ENCODE measurements at regions not wholly inside any gene's neighbourhood (a gene's known extent, or its start where the extent isn't known, plus 50 kb on each side); places are given as distances from the start of the nearest gene placed in this dataset.

- Histone ChIP-seq H3K4me3 (ENCODE audit: low read length) (no peak overlapping the region), H4K20me1 (ENCODE audit: insufficient read depth, low read length) (no peaks in the 10 kb centered on the region), H3K36me3 (replicated peaks; ENCODE audit: low read depth, low read length) (no peaks in the 10 kb centered on the region), H2AFZ (ENCODE audit: low read depth, low read length) (no peak overlapping the region), H3K4me1 (ENCODE audit: low read length) (no peaks in the 10 kb centered on the region), H3K79me2 (ENCODE audit: low read length) (no peaks in the 10 kb centered on the region), H3K27ac (ENCODE audit: low read length) (no peak overlapping the region), H3K4me2 (ENCODE audit: low read length) (no peak overlapping the region), H3K27me3 (ENCODE audit: low read depth, low read length) (no peaks in the 10 kb centered on the region), H3K9ac (ENCODE audit: low read length) (no peak overlapping the region), H3K9me3 (ENCODE audit: insufficient read depth, low read length) (no peaks in the 10 kb centered on the region)
- TF ChIP-seq CTCF (IDR thresholded peaks at IDR 0.05; ENCODE audit: low read depth, low read length) (no peak), EZH2phosphoT487 (IDR thresholded peaks at IDR 0.05; ENCODE audit: low read depth) (no peak)
Observed at GRCh38 chr20:4455996-4456395, 206.9 kb upstream of the ADRA1D start.

- Histone ChIP-seq H3K79me2 (ENCODE audit: low read length) (no peaks in the 10 kb centered on the region), H3K9me3 (ENCODE audit: insufficient read depth, low read length) (no peaks in the 10 kb centered on the region), H3K27me3 (ENCODE audit: low read depth, low read length) (no peaks in the 10 kb centered on the region), H3K36me3 (replicated peaks; ENCODE audit: low read depth, low read length) (no peaks in the 10 kb centered on the region), H3K27ac (ENCODE audit: low read length) (no peak overlapping the region), H3K4me1 (ENCODE audit: low read length) (no peaks in the 10 kb centered on the region), H2AFZ (ENCODE audit: low read depth, low read length) (no peak overlapping the region), H3K4me3 (ENCODE audit: low read length) (no peak overlapping the region), H3K4me2 (ENCODE audit: low read length) (no peak overlapping the region), H4K20me1 (ENCODE audit: insufficient read depth, low read length) (no peaks in the 10 kb centered on the region), H3K9ac (ENCODE audit: low read length) (no peak overlapping the region)
- TF ChIP-seq CTCF (IDR thresholded peaks at IDR 0.05; ENCODE audit: low read depth, low read length) (no peak), EZH2phosphoT487 (IDR thresholded peaks at IDR 0.05; ENCODE audit: low read depth) (no peak)
Observed at GRCh38 chr20:4455301-4455701, 206.2 kb upstream of the ADRA1D start.

GRCh38 chr20:4454111-4454510 is 205.0 kb upstream of the ADRA1D start:
- no peak overlapping the region for H3K9ac ChIP-seq (ENCODE audit: low read length)
- TF ChIP-seq CTCF (IDR thresholded peaks at IDR 0.05; ENCODE audit: low read depth, low read length), result no peak
- TF ChIP-seq EZH2phosphoT487 (IDR thresholded peaks at IDR 0.05; ENCODE audit: low read depth), result no peak

GRCh38 chr20:4453359-4453758 is 204.3 kb upstream of the ADRA1D start:
- no peaks in the 10 kb centered on the region for H3K9me3 ChIP-seq (ENCODE audit: insufficient read depth, low read length)

More at GRCh38 chr20:4454111-4454510, 205.0 kb upstream of the ADRA1D start:
- Histone ChIP-seq H3K27me3 (ENCODE audit: low read depth, low read length) (no peaks in the 10 kb centered on the region), H3K4me3 (ENCODE audit: low read length) (no peak overlapping the region), H3K36me3 (replicated peaks; ENCODE audit: low read depth, low read length) (no peaks in the 10 kb centered on the region), H3K79me2 (ENCODE audit: low read length) (no peaks in the 10 kb centered on the region), H3K4me1 (ENCODE audit: low read length) (no peaks in the 10 kb centered on the region), H4K20me1 (ENCODE audit: insufficient read depth, low read length) (no peaks in the 10 kb centered on the region), H2AFZ (ENCODE audit: low read depth, low read length) (no peak overlapping the region), H3K27ac (ENCODE audit: low read length) (no peak overlapping the region), H3K4me2 (ENCODE audit: low read length) (no peak overlapping the region), H3K9me3 (ENCODE audit: insufficient read depth, low read length) (no peaks in the 10 kb centered on the region)

More at GRCh38 chr20:4453359-4453758, 204.3 kb upstream of the ADRA1D start:
- 0 out of 2 replicates have a peak, but pooled peaks cover under 1% of the 10 kb centered on the region for H3K27me3 ChIP-seq (ENCODE audit: low read depth, low read length)
- H3K4me2 ChIP-seq (ENCODE audit: low read length), result no peak overlapping the region
- no peaks in the 10 kb centered on the region for H3K79me2 ChIP-seq (ENCODE audit: low read length)
- no peak overlapping the region for H3K9ac ChIP-seq (ENCODE audit: low read length)
- TF ChIP-seq EZH2phosphoT487 (IDR thresholded peaks at IDR 0.05; ENCODE audit: low read depth), result no peak
- TF ChIP-seq CTCF (IDR thresholded peaks at IDR 0.05; ENCODE audit: low read depth, low read length), result no peak
- H3K27ac ChIP-seq (ENCODE audit: low read length), result no peak overlapping the region
- no peaks in the 10 kb centered on the region for H4K20me1 ChIP-seq (ENCODE audit: insufficient read depth, low read length)
- H3K4me1 ChIP-seq (ENCODE audit: low read length), result no peaks in the 10 kb centered on the region
- no peaks in the 10 kb centered on the region for H3K36me3 ChIP-seq (replicated peaks; ENCODE audit: low read depth, low read length)
- no peak overlapping the region for H3K4me3 ChIP-seq (ENCODE audit: low read length)
- no peak overlapping the region for H2AFZ ChIP-seq (ENCODE audit: low read depth, low read length)
